ENCODE measurements at regions not wholly inside any gene's neighbourhood (a gene's known extent, or its start where the extent isn't known, plus 50 kb on each side); places are given as distances from the start of the nearest gene placed in this dataset.

DNA sequence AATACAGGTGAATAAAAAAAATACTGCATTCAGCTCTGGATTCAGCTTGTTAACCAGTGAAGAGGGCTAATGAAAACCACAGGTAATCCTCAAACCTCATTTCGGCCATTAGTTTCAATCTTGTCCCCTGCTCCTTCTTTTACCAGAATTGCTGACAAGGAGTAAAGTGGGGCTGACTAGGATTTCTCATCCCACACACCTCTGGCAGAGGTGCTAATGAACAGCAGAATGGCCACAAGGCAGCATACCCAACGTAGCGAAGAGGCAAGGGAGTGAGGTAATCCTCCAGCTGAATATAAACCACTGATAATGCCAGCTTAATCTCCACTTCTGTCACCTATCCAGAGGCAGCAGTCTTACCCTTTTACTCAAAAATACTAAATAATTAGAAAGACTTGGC, 248.8 kb upstream of the CDIN1 start:
- Mint-ChIP-seq H3K27ac (no peak overlapping the region), H3K4me1 (no peaks in the 10 kb centered on the region), H3K9me3 (peaks cover 0 to 3% of the 10 kb centered on the region in 2 donors)

DNA sequence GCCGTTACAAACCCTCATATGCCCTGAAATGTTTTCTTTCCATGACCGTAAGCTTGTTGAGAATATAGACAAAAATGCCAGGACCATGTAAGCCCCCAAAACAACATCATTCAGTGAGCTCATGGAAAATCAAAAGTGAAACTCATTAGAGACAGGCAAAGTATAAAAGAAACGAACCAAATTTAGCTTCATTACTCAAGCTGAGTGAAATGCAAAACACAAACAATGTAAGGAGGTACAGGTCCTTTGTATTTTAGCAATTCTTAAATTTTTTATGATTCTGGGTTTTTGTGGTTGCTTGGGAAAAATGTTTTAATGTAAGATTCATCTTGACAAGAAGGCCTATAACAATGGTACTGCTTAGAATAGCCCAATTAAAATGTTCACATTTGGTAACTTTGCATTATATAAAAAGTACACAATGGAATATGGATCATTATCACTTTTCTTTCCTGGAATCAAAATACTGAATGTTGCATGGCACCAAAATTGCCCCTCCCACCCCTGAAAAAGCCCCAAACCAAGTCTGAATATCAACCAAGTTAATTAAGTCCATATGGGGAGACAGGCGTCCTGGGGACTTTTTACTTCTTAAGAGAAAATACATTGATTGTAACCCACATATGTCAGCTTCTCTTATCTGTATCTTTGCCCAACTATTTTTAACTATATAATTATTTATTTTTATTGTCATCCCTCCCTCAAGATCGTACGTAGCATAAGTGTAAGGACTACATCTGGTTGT, 247.7 kb upstream of the CDIN1 start:
- peaks cover 0 to 6% of the 10 kb centered on the region in 2 donors for H3K9me3 Mint-ChIP-seq
- ATAC-seq (replicated peaks) (no peak), DNase-seq (no peak)
- H3K27me3 Mint-ChIP-seq: no peaks in the 10 kb centered on the region
- H3K4me3 Mint-ChIP-seq: no peak overlapping the region
- H3K27ac Mint-ChIP-seq: no peak overlapping the region
- H3K4me1 Mint-ChIP-seq: no peaks in the 10 kb centered on the region
- no peaks in the 10 kb centered on the region for H3K36me3 Mint-ChIP-seq

More for the DNA sequence above, 248.8 kb upstream of the CDIN1 start:
- ATAC-seq (replicated peaks): no peak
- Mint-ChIP-seq H3K4me3 (no peak overlapping the region), H3K36me3 (no peaks in the 10 kb centered on the region), H3K27me3 (no peaks in the 10 kb centered on the region)
- DNase-seq: no peak

DNA sequence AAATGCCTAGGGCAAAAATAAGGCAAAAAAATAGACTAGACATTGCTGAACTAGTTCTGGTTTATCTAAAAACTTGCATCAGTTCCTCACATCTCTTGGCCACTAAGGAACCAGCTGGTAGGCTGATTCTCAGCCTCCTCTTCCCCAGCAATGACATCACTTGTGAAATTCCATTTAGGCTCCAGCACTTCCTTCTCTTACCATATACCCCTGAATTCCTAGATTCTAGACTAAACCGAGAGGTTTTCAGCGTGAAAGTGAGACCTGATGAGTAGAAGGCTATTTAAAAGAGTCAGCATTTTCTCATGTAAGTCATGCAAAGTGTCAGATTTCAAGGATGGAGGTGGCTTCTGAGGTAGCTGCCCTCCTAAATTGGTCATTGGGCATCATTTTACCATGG, 247.1 kb upstream of the CDIN1 start:
- H3K9me3 Mint-ChIP-seq: peaks cover 0 to 6% of the 10 kb centered on the region in 2 donors
- no peak for DNase-seq
- H3K4me3 Mint-ChIP-seq: no peak overlapping the region
- no peak for ATAC-seq (replicated peaks)
- no peaks in the 10 kb centered on the region for H3K27me3 Mint-ChIP-seq
- H3K36me3 Mint-ChIP-seq: no peaks in the 10 kb centered on the region
- no peaks in the 10 kb centered on the region for H3K4me1 Mint-ChIP-seq
- H3K27ac Mint-ChIP-seq: no peak overlapping the region

DNA sequence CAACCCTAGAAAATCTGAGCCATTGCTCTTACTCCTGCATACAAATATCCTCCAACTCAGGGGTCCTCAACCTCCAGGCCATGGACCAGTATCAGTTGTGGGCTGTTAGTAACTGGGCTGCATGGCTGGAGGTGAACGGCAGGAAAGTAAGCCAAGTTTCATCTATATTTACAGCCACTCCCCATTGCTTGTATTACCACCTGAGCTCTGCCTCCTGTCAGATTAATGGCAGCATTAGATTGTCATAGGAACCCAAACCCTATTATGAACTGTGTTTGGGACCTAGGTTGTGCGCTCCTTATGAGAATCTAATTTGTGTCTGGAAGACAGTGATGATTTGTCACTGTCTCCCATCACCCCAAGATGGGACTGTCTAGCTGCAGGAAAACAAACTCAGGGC, 246.5 kb upstream of the CDIN1 start:
- Mint-ChIP-seq H3K4me1 (no peaks in the 10 kb centered on the region), H3K4me3 (no peak overlapping the region), H3K9me3 (peaks cover 0 to 6% of the 10 kb centered on the region in 2 donors), H3K27ac (no peak overlapping the region), H3K36me3 (no peaks in the 10 kb centered on the region), H3K27me3 (no peaks in the 10 kb centered on the region)
- no peak for ATAC-seq (replicated peaks)
- DNase-seq: no peak

DNA sequence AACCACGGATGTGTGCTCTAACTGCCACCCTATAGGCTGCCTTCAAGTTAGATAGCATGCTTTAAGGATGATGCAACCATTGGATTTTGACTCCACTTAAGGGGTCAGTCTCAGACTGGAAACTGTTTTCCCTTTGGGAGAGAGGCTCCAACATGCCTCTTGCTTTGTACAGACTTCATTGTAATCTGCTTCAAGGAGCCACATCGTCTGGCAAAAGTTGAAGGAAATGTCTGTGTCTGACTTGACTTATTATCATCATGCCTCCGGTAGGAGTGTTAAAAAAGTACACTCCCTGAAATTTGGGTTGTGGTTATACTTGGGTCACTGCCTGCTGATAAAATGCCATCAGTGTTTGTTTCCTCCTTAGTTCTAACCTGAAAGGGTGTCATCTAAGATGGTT, 245.4 kb upstream of the CDIN1 start:
- ATAC-seq (replicated peaks): no peak
- H3K9me3 Mint-ChIP-seq: peaks cover 0 to 6% of the 10 kb centered on the region in 2 donors

DNA sequence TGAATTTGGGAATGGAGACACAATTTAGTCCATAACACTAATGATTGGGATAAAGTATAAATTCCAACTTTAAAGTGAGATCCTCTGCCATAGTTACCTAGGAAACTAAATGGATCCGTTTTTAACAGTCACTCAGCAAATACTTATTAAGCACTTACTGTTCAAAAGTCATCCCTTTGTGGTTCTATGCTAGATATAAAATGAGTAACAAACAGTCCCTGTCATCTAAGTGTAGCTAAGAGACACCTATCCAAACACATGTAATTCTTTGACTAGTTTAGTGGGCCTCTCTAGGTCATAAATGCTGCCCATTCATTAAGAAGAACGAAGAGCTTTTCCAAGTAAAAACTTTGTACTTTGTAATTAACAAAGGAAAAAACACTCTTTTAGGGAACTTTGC, 244.2 kb upstream of the CDIN1 start:
- Mint-ChIP-seq H3K9me3 (peaks cover 0 to 8% of the 10 kb centered on the region in 2 donors), H3K4me1 (no peaks in the 10 kb centered on the region), H3K4me3 (no peak overlapping the region), H3K27ac (no peak overlapping the region), H3K36me3 (no peaks in the 10 kb centered on the region), H3K27me3 (no peaks in the 10 kb centered on the region)
- no peak for DNase-seq
- ATAC-seq (replicated peaks): no peak

More for the DNA sequence above, 245.4 kb upstream of the CDIN1 start:
- H3K36me3 Mint-ChIP-seq: no peaks in the 10 kb centered on the region
- no peaks in the 10 kb centered on the region for H3K4me1 Mint-ChIP-seq
- DNase-seq: no peak
- no peak overlapping the region for H3K27ac Mint-ChIP-seq
- no peak overlapping the region for H3K4me3 Mint-ChIP-seq
- H3K27me3 Mint-ChIP-seq: no peaks in the 10 kb centered on the region

DNA sequence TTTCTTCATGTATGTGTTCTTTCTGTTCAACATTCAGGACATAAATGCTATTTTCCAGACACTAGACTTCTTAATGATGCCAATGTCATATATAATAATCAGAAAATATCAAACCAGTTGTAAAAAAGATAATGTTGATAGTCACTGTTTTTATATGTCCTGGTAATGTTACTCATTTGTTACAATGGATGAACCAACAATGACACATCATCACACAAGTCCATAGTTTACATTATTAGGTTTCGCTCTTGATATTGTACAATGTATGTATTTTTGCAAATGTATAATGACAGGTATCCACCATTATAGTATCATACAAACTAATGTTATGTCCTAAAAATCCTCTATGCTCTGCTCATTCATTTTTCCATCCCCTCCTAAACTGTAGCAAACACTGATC, 243.8 kb upstream of the CDIN1 start:
- peaks cover 0 to 8% of the 10 kb centered on the region in 2 donors for H3K9me3 Mint-ChIP-seq
- no peaks in the 10 kb centered on the region for H3K36me3 Mint-ChIP-seq
- DNase-seq (no peak), ATAC-seq (replicated peaks) (no peak)
- no peaks in the 10 kb centered on the region for H3K4me1 Mint-ChIP-seq
- no peak overlapping the region for H3K27ac Mint-ChIP-seq
- no peaks in the 10 kb centered on the region for H3K27me3 Mint-ChIP-seq
- H3K4me3 Mint-ChIP-seq: no peak overlapping the region

DNA sequence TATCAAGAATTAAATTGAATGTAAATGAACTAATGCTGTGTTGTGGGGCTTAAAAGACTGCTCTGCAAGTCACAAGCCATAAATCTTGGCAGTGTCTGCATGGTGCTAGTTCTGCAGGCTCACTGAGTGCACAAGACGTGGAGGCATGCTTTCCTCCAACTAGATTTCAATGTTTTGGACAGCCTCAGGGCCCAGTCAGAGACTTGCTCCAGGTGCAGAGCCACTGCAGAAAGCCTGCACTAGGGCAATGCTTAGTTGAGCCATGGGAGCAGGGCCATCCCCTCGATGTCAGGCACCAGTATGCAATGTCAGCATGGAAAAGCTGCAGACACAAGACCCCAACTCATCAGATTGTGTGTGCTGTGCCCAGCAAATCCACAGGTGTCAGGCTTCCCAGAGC, 234.5 kb upstream of the CDIN1 start:
- ATAC-seq (replicated peaks) (no peak), DNase-seq (no peak)
- Mint-ChIP-seq H3K27me3 (no peaks in the 10 kb centered on the region), H3K27ac (no peak overlapping the region), H3K36me3 (no peaks in the 10 kb centered on the region), H3K4me1 (no peaks in the 10 kb centered on the region), H3K9me3 (peaks cover 0 to 3% of the 10 kb centered on the region in 2 donors), H3K4me3 (no peak overlapping the region)

DNA sequence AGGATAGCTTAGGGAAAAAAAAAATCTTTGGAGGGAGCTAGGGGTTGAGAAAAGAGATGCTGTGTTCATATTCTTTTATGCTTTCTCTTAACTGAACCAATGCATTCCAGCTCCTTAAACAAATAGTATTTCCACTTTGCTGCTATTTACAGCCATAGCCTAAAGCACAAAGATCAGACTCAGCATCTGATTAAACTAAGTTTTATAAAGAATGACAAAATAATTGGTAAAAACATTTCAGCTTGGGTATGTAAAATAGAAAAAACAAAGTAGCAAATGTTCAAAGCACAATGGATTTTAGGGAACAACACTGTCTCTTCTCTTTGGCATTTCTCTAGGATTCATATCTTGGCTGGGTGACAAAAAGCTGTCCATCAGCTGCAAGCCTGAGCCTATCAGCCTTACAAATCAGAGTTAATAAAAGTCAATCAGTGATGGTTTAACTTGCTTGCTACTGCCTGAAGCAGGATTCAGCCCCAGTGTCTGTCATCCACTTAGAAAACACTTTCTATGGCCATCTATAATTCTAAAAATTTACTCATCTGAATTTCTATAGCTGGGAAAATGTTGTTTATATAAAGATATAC, 232.1 kb upstream of the CDIN1 start:
- Mint-ChIP-seq H3K36me3 (no peaks in the 10 kb centered on the region), H3K4me3 (no peak overlapping the region), H3K4me1 (no peaks in the 10 kb centered on the region), H3K9me3 (no peaks in the 10 kb centered on the region), H3K27me3 (no peaks in the 10 kb centered on the region), H3K27ac (no peak overlapping the region)
- DNase-seq (no peak), ATAC-seq (replicated peaks) (no peak)

DNA sequence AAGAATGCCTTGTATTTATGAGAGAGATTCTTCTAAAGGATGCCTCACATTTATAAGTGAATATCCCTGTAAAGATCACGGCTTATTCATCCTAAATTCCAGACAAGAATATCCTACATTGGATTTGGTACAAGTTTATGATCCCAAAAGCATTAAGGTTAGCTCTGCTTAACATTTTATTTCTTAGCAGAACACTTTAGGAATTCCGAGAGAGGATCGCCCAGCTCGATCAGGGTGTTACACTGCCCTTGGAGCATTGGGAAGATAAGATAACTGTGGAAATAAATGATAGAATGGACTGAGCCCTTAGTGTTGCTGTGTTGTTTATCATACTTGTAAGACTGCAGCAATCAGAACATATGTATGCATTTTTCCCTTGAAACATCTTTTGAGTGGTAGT, 223.0 kb upstream of the CDIN1 start:
- ATAC-seq (replicated peaks) (no peak), DNase-seq (no peak)
- no peak overlapping the region for H3K27ac Mint-ChIP-seq
- H3K9me3 Mint-ChIP-seq: no peaks in the 10 kb centered on the region
- H3K27me3 Mint-ChIP-seq: no peaks in the 10 kb centered on the region
- H3K4me1 Mint-ChIP-seq: no peaks in the 10 kb centered on the region
- H3K4me3 Mint-ChIP-seq: no peak overlapping the region
- H3K36me3 Mint-ChIP-seq: no peaks in the 10 kb centered on the region

DNA sequence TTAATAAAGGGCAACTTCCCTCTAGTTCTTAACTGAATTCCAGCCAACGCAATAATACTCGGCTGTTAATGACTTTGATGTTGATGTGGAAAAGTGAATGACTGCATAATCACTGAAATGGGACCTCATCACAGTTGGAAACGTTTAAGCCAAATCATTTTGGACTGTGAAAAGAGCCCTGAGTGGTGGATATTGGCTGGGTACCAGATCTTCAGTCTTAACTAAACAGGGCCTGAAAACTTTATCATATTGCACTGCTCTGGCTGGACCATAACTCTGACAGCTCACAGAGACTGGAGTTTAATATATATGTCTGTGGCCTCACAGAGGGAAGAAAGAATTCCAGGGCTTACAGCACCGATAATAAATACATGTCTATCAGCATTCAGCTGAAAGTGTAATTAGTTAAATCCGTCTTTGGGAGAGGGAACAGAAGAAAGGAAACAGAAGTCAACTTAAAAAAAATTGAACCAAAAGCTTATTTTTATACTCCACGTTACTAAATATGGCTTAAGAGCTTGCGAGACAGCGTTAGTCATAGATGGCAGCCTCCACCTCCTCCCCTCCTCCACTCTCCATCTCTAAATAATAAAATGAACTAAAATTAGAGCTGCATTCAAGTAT, 222.3 kb upstream of the CDIN1 start:
- Mint-ChIP-seq H3K36me3 (no peaks in the 10 kb centered on the region), H3K4me3 (no peak overlapping the region), H3K27ac (no peak overlapping the region), H3K4me1 (no peaks in the 10 kb centered on the region), H3K9me3 (no peaks in the 10 kb centered on the region), H3K27me3 (no peaks in the 10 kb centered on the region)
- ATAC-seq (replicated peaks): no peak
- no peak for DNase-seq

DNA sequence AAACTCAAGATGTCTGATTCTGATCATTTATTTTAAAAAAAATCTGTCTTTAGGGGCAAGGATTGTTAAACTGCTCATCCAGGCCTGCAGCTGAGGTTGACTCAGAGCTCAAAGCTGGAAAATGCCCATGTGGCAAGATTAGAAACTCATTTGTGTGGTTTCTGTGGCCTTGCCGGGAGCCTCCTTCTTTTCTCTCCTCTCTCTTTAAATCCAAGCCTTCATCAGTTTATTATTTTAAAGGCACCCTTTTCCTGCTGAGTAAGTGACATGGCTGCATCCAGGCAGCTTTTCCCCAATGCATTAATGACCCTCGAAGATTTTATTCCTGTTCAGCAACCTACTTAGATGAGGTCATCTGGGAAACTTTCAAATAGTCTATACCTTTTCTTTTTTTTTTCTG, 221.3 kb upstream of the CDIN1 start:
- no peaks in the 10 kb centered on the region for H3K27me3 Mint-ChIP-seq
- H3K27ac Mint-ChIP-seq: no peak overlapping the region
- H3K4me1 Mint-ChIP-seq: no peaks in the 10 kb centered on the region
- no peak overlapping the region for H3K4me3 Mint-ChIP-seq
- ATAC-seq (replicated peaks): no peak
- H3K9me3 Mint-ChIP-seq: no peaks in the 10 kb centered on the region
- no peaks in the 10 kb centered on the region for H3K36me3 Mint-ChIP-seq
- DNase-seq: no peak

DNA sequence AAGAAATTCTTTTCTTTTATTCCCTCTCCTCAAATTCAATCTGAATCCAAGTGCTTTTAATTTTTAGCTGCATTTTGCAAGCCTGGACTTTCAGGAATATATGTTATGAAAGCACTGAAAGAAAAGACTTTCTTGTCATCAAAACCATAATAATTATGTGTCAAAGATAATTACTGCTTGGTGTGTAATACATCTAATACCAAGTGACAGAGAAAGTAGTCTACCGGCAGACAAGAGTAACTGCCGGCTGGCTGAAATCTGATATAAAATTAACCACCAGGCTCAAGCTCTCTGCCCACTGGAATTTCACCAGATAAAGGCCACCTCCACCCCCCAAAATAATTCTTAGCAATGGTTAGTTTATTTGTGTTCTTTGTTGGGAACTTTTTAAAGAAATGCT, 220.9 kb upstream of the CDIN1 start:
- ATAC-seq (replicated peaks): no peak
- H3K36me3 Mint-ChIP-seq: no peaks in the 10 kb centered on the region
- no peak overlapping the region for H3K27ac Mint-ChIP-seq
- no peak overlapping the region for H3K4me3 Mint-ChIP-seq
- no peaks in the 10 kb centered on the region for H3K9me3 Mint-ChIP-seq
- no peaks in the 10 kb centered on the region for H3K27me3 Mint-ChIP-seq
- H3K4me1 Mint-ChIP-seq: no peaks in the 10 kb centered on the region
- DNase-seq: no peak

DNA sequence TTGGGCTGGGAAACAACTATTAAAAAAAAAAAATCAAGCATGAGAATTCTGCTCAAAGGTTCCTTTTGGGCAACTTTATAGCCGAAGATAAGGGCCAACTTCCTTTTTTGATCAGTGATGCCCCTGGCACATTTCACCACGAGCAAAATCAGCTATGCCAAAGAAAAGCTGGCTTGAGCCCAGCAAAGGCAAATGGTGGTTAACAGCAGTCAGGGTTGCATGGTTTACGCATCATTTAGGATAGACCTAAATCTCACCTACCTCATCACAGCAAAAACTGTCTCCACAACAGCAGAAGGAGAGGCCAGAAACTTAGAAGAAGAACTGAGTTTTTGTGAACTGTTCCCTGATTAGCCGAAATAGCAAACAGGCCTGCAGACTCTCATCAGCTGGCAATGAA, 220.1 kb upstream of the CDIN1 start:
- Mint-ChIP-seq H3K36me3 (no peaks in the 10 kb centered on the region), H3K4me1 (no peaks in the 10 kb centered on the region), H3K9me3 (no peaks in the 10 kb centered on the region), H3K27ac (no peak overlapping the region), H3K27me3 (no peaks in the 10 kb centered on the region), H3K4me3 (no peak overlapping the region)
- DNase-seq (no peak), ATAC-seq (replicated peaks) (no peak)

DNA sequence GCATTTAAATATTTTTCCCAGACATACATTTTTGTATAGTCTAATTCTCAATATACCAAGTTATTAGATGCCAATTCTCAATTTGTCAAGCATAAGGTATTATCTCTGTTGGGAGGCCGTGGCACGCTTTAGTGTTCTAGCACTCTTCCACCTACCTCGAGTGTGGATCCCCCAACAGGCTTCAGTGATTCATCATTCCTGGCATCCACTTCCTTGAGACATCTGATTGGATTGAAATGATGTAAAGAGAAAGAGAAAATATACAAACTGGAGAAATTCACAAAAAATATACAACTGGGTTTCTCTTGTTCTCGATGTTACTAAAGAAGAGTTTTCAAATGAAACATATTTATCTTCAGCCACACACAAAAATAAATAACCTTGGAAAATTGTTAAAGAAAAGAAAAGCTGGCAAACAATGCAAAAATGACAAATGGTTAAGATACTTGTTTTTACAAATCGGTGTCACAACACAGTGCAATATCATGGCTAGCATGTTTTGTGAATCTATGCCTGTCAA, 218.0 kb upstream of the CDIN1 start:
- Mint-ChIP-seq H3K4me3 (no peak overlapping the region), H3K9me3 (no peaks in the 10 kb centered on the region), H3K27me3 (no peaks in the 10 kb centered on the region), H3K36me3 (no peaks in the 10 kb centered on the region), H3K4me1 (no peaks in the 10 kb centered on the region), H3K27ac (no peak overlapping the region)
- no peak for DNase-seq
- ATAC-seq (replicated peaks): no peak
